ENCODE measurements at regions not wholly inside any gene's neighbourhood (a gene's known extent, or its start where the extent isn't known, plus 50 kb on each side); places are given as distances from the start of the nearest gene placed in this dataset.

- in situ Hi-C loops (cut with HindIII; ENCODE audit: low sequenced_read_pairs): no loop called here
- no peak for DNase-seq (ENCODE audit: low spot score)
Measured at GRCh38 chr2:161017780-161018470, 142.3 kb upstream of the TANK start.

- no peak for DNase-seq (ENCODE audit: low spot score)
Measured at GRCh38 chr2:161019311-161019710, 140.9 kb upstream of the TANK start.

GRCh38 chr2:161020437-161020836 is 139.8 kb upstream of the TANK start:
- in situ Hi-C loops (cut with HindIII; ENCODE audit: low sequenced_read_pairs): no loop called here
- no peak for DNase-seq (ENCODE audit: low spot score)

More at GRCh38 chr2:161019311-161019710, 140.9 kb upstream of the TANK start:
- in situ Hi-C loops (cut with HindIII; ENCODE audit: low sequenced_read_pairs): no loop called here

GRCh38 chr2:161028581-161028980 is 131.6 kb upstream of the TANK start:
- in situ Hi-C loops (cut with HindIII; ENCODE audit: low sequenced_read_pairs): no loop called here

GRCh38 chr2:161029321-161029720 is 130.9 kb upstream of the TANK start:
- in situ Hi-C loops (cut with HindIII; ENCODE audit: low sequenced_read_pairs): no loop called here

More at GRCh38 chr2:161028581-161028980, 131.6 kb upstream of the TANK start:
- no peak for DNase-seq (ENCODE audit: low spot score)

GRCh38 chr2:161030260-161031063 is 129.8 kb upstream of the TANK start:
- no peak for DNase-seq (ENCODE audit: low spot score)
- in situ Hi-C loops (cut with HindIII; ENCODE audit: low sequenced_read_pairs): no loop called here

More at GRCh38 chr2:161029321-161029720, 130.9 kb upstream of the TANK start:
- no peak for DNase-seq (ENCODE audit: low spot score)

GRCh38 chr2:161031511-161031910 is 128.7 kb upstream of the TANK start:
- DNase-seq (ENCODE audit: low spot score): no peak
- in situ Hi-C loops (cut with HindIII; ENCODE audit: low sequenced_read_pairs): no loop called here

- DNase-seq (ENCODE audit: low spot score): no peak
- in situ Hi-C loops (cut with HindIII; ENCODE audit: low sequenced_read_pairs): no loop called here
Measured at GRCh38 chr2:161032635-161033034, 127.6 kb upstream of the TANK start.

- in situ Hi-C loops (cut with HindIII; ENCODE audit: low sequenced_read_pairs): no loop called here
- DNase-seq (ENCODE audit: low spot score): no peak
Measured at GRCh38 chr2:161033059-161033660, 127.1 kb upstream of the TANK start.

- in situ Hi-C loops (cut with HindIII; ENCODE audit: low sequenced_read_pairs): no loop called here
- DNase-seq (ENCODE audit: low spot score): no peak
Measured at GRCh38 chr2:161036926-161037325, 123.3 kb upstream of the TANK start.

GRCh38 chr2:161039071-161039470 is 121.2 kb upstream of the TANK start:
- DNase-seq (ENCODE audit: low spot score): no peak
- in situ Hi-C loops (cut with HindIII; ENCODE audit: low sequenced_read_pairs): no loop called here

GRCh38 chr2:161041356-161041755 is 118.9 kb upstream of the TANK start:
- no peak for DNase-seq (ENCODE audit: low spot score)
- in situ Hi-C loops (cut with HindIII; ENCODE audit: low sequenced_read_pairs): no loop called here

- in situ Hi-C loops (cut with HindIII; ENCODE audit: low sequenced_read_pairs): no loop called here
- no peak for DNase-seq (ENCODE audit: low spot score)
Measured at GRCh38 chr2:161042990-161043625, 117.1 kb upstream of the TANK start.

- no peak for DNase-seq (ENCODE audit: low spot score)
- in situ Hi-C loops (cut with HindIII; ENCODE audit: low sequenced_read_pairs): no loop called here
Measured at GRCh38 chr2:161044095-161044865, 115.9 kb upstream of the TANK start.

GRCh38 chr2:161044921-161045320 is 115.3 kb upstream of the TANK start:
- in situ Hi-C loops (cut with HindIII; ENCODE audit: low sequenced_read_pairs): no loop called here
- no peak for DNase-seq (ENCODE audit: low spot score)

- DNase-seq (ENCODE audit: low spot score): no peak
- in situ Hi-C loops (cut with HindIII; ENCODE audit: low sequenced_read_pairs): no loop called here
Measured at GRCh38 chr2:161045726-161046125, 114.5 kb upstream of the TANK start.

GRCh38 chr2:161046876-161047275 is 113.4 kb upstream of the TANK start:
- in situ Hi-C loops (cut with HindIII; ENCODE audit: low sequenced_read_pairs): no loop called here
- no peak for DNase-seq (ENCODE audit: low spot score)

GRCh38 chr2:161048317-161048716 is 111.9 kb upstream of the TANK start:
- in situ Hi-C loops (cut with HindIII; ENCODE audit: low sequenced_read_pairs): no loop called here
- DNase-seq (ENCODE audit: low spot score): no peak

- in situ Hi-C loops (cut with HindIII; ENCODE audit: low sequenced_read_pairs): no loop called here
- no peak for DNase-seq (ENCODE audit: low spot score)
Measured at GRCh38 chr2:161049559-161049958, 110.7 kb upstream of the TANK start.

All from G401 (cell line).